GM23248 (cell line): ENCODE measurements at regions not wholly inside any gene's neighbourhood (a gene's known extent, or its start where the extent isn't known, plus 50 kb on each side); places are given as distances from the start of the nearest gene placed in this dataset.

ENCODE experiments used
- DNase-seq: peaks from one replicate; pipeline ENCODE4 v3.0.0-alpha.2; 2015
- H2AFZ ChIP-seq: fragments of 200-600 bp; sonication (generic); 2 replicates; pipeline ENCODE4 v1.6.1; 2016; ENCODE audit warnings: antibody characterized with exemption
- H3F3A ChIP-seq: fragments of 200-600 bp; sonication (generic); 2 replicates; pipeline ENCODE4 v1.6.1; 2016; ENCODE audit warnings: mild to moderate bottlenecking, antibody characterized with exemption, mixed run types; ENCODE audit not compliant: insufficient read depth
- H3K27ac ChIP-seq: fragments of 200-600 bp; sonication (generic); 2 replicates; pipeline ENCODE4 v1.5.1; 2016; ENCODE audit warnings: mild to moderate bottlenecking
- H3K27me3 ChIP-seq: fragments of 200-600 bp; sonication (generic); replicated peaks from 2 replicates; pipeline ENCODE4 v1.6.1; 2016; ENCODE audit warnings: mild to moderate bottlenecking; ENCODE audit not compliant: insufficient read depth
- H3K36me3 ChIP-seq: fragments of 200-600 bp; sonication (generic); 2 replicates; pipeline ENCODE4 v1.6.1; 2016; ENCODE audit warnings: low read depth, mild to moderate bottlenecking
- H3K4me1 ChIP-seq: fragments of 200-600 bp; sonication (generic); 2 replicates; pipeline ENCODE4 v1.6.1; 2016; ENCODE audit warnings: mild to moderate bottlenecking; ENCODE audit not compliant: insufficient read depth
- H3K4me2 ChIP-seq: fragments of 200-600 bp; sonication (generic); one replicate; pipeline ENCODE4 v1.6.1; 2016; ENCODE audit warnings: mild to moderate bottlenecking; ENCODE audit not compliant: unreplicated experiment
- H3K4me3 ChIP-seq: fragments of 200-600 bp; sonication (generic); 2 replicates; pipeline ENCODE4 v1.5.1; 2016; ENCODE audit warnings: mild to moderate bottlenecking
- H3K79me2 ChIP-seq: fragments of 200-600 bp; sonication (generic); 2 replicates; pipeline ENCODE4 v1.6.1; 2016; ENCODE audit warnings: mild to moderate bottlenecking; ENCODE audit not compliant: insufficient read depth
- H3K9ac ChIP-seq: fragments of 200-600 bp; sonication (generic); 2 replicates; pipeline ENCODE4 v1.6.1; 2016; ENCODE audit warnings: mild to moderate bottlenecking
- H3K9me2 ChIP-seq: fragments of 200-600 bp; sonication (generic); 2 replicates; pipeline ENCODE4 v1.6.1; 2016; ENCODE audit warnings: mixed run types, mild to moderate bottlenecking, moderate library complexity; ENCODE audit not compliant: insufficient read depth
- H3K9me3 ChIP-seq: fragments of 200-600 bp; sonication (generic); one replicate; pipeline ENCODE4 v1.6.1; 2017; ENCODE audit warnings: low read depth
- H4K20me1 ChIP-seq: fragments of 200-600 bp; sonication (generic); 2 replicates; pipeline ENCODE4 v1.6.0; 2016; ENCODE audit not compliant: insufficient read depth
- EZH2 ChIP-seq: fragments of 200-600 bp; sonication (generic); IDR thresholded peaks from 2 replicates; pipeline ENCODE4 v1.6.1; 2018; ENCODE audit warnings: antibody characterized with exemption, mild to moderate bottlenecking; ENCODE audit not compliant: insufficient read depth, poor library complexity, severe bottlenecking
- EZH2phosphoT487 ChIP-seq: fragments of 200-600 bp; sonication (generic); IDR thresholded peaks from 2 replicates; pipeline ENCODE4 v1.6.1; 2018; ENCODE audit warnings: antibody characterized with exemption, moderate library complexity, mild to moderate bottlenecking, low read depth; ENCODE audit not compliant: insufficient read depth
- WGBS, 2 experiments: methylation state at CpG; one replicate each; pipeline ENCODE4 v1.1.6; 2015 to 2017; ENCODE audit warnings: low lambda C conversion rate in 2 of 2, low coverage in 1 of 2; ENCODE audit errors: missing lambda C conversion rate in 2 of 2; 5-methylcytosine and 5-hydroxymethylcytosine counted together
- in situ Hi-C: fragments of 300-500 bp; cut with MboI; formaldehyde crosslinking; loops from 2 replicates; pipeline ENCODE4 v1.15.0; 2020

DNA sequence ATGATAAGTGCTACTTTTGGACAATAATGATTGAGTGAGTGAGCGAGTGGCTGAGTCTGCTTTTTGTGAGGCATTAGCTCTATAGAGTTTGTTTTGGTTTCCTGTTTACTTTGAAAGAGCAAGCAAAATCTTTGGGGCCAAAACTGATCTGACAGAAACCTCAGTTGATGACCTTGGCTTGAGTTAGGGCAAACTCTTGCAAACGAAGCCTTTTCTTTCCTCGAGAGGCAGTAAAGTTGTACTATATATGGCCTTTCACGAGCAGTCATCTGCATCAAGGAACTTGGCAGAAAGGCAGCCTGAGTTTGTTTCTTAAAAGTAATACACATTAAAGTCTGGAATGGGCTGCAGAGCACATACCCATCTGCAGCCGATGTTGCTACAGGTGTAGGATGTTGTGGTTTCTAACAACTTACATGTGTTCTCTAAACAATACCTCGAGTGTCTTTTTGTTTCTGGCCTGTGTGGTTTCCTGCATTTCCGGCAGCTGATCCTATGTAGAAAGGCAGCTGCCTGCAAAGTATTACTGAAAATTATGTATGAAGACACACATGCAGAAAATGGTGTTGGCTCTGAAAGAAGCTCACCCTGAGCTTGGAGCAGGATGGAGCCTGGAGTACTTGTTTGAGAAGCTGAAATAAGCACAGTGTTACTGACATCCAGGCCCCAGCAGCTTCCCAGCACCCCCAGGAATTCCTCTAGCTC, 60.8 kb downstream of the FOXD1 start:
- peaks cover 35% of the 10 kb centered on the region for H3K4me1 ChIP-seq
- no peak overlapping the region for H3K9ac ChIP-seq
- H3K36me3 ChIP-seq: no peaks in the 10 kb centered on the region; the same call in 1 of the 2 replicates
- no peaks in the 10 kb centered on the region for H3K9me3 ChIP-seq
- H3K4me3 ChIP-seq: no peak overlapping the region
- peaks cover 37% of the 10 kb centered on the region for H3F3A ChIP-seq
- H3K9me2 ChIP-seq: no peaks in the 10 kb centered on the region
- in situ Hi-C loops: no loop called here
- no peak for DNase-seq
- H3K4me2 ChIP-seq: peak overlapping the region; percentile 1
- 52 to 54% methylated on average over 7 of the region's 7 CpGs for WGBS, 2 experiments
- H3K27ac ChIP-seq: no peak overlapping the region
- no peaks in the 10 kb centered on the region for H3K27me3 ChIP-seq
- H2AFZ ChIP-seq: no peak overlapping the region
- no peaks in the 10 kb centered on the region for H4K20me1 ChIP-seq
- no peak for TF ChIP-seq EZH2phosphoT487
- no peak for TF ChIP-seq EZH2
- H3K79me2 ChIP-seq: no peaks in the 10 kb centered on the region

DNA sequence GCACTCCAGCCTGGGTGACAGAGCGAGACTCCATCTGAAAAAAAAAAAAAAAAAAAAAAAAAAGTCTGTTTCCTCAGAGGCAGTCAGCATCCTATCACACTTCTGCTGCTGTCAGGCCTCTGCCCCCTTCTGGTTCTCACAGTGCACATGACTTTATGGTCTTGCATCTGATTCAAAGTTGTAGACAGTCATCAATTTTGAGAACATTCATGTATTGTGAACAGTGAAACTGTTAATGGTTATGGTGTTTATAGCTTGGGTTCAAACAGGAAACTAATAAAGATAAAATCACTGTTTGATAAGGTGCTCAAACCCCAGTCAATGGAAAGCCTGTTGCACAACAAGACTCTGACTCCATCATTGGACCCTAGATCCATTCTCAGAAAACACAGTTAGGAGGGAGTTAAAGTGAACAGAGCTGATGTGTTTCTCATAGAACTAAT, 61.4 kb downstream of the FOXD1 start:
- peaks cover 32% of the 10 kb centered on the region for H3F3A ChIP-seq
- H3K4me3 ChIP-seq: no peak overlapping the region
- H3K9ac ChIP-seq: no peak overlapping the region
- H2AFZ ChIP-seq: no peak overlapping the region
- no peak for DNase-seq
- H3K27ac ChIP-seq: no peak overlapping the region
- no peaks in the 10 kb centered on the region for H3K9me3 ChIP-seq
- H4K20me1 ChIP-seq: no peaks in the 10 kb centered on the region
- H3K27me3 ChIP-seq: no peaks in the 10 kb centered on the region
- TF ChIP-seq EZH2phosphoT487 (no peak), EZH2 (no peak)
- in situ Hi-C loops: no loop called here
- no peak overlapping the region for H3K4me2 ChIP-seq
- H3K36me3 ChIP-seq: no peaks in the 10 kb centered on the region; the same call in 1 of the 2 replicates
- whole genome bisulfite sequencing, 2 experiments: 93 to 100% methylated on average over 1 of the region's 1 CpG
- H3K79me2 ChIP-seq: no peaks in the 10 kb centered on the region
- H3K9me2 ChIP-seq: no peaks in the 10 kb centered on the region
- H3K4me1 ChIP-seq: peaks cover 31% of the 10 kb centered on the region

DNA sequence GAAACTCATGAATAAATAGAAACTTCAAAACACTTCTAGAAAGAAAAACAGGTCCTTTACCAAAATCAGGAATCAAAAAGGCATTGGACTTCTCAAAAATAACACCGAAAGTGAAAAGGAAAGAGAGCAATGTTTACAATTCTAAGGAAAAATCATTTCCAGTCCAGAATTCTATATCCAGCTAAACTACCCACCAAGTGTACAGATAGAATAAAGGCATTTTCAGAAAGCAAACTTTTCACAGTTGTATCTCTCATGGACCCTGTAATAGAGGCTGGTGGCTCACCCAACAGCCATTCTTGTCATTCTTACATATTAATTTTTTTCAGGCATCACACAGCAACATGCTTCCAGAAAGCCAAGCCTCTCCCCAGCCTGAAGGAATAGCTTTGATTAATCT, 63.7 kb downstream of the FOXD1 start:
- no peaks in the 10 kb centered on the region for H3K27me3 ChIP-seq
- H3K79me2 ChIP-seq: no peaks in the 10 kb centered on the region

DNA sequence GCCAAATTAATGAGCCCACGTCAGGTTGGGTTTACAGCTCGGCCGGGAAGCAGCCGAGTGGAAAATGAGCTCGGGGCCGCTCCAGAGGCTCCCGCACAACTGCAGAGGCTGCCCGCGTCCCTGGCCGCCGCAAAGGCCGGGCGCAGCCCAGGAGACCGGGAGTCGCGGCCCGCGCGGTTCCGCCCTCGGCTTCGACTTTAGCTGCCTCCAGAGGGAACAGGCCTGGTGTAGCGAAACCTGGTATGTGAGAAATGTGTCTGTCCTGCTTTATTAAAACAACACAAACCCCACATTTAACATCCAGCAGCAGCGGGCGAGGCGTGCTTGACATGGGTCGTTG, 66.2 kb downstream of the FOXD1 start:
- Histone ChIP-seq H3K36me3 (no peaks in the 10 kb centered on the region; the same call in 1 of the 2 replicates), H3K9me3 (no peaks in the 10 kb centered on the region), H3K79me2 (no peaks in the 10 kb centered on the region), H3K9me2 (no peaks in the 10 kb centered on the region), H3K4me1 (0 out of 2 replicates have a peak, but pooled peaks cover 3% of the 10 kb centered on the region), H3K27ac (no peak overlapping the region), H4K20me1 (no peaks in the 10 kb centered on the region), H3F3A (peaks cover 3% of the 10 kb centered on the region; the same call in 1 of the 2 replicates), H3K9ac (no peak overlapping the region), H3K27me3 (no peaks in the 10 kb centered on the region), H2AFZ (no peak overlapping the region), H3K4me3 (no peak overlapping the region), H3K4me2 (no peak overlapping the region)
- TF ChIP-seq EZH2 (no peak), EZH2phosphoT487 (no peak)
- 83 to 88% methylated on average over 27 of the region's 27 CpGs for WGBS, 2 experiments
- no peak for DNase-seq
- in situ Hi-C loops: no loop called here

More for the DNA sequence above, 63.7 kb downstream of the FOXD1 start:
- Histone ChIP-seq H3K9ac (no peak overlapping the region), H3K4me1 (peaks cover 15% of the 10 kb centered on the region), H4K20me1 (no peaks in the 10 kb centered on the region), H2AFZ (no peak overlapping the region), H3K4me3 (no peak overlapping the region), H3F3A (peaks cover 14% of the 10 kb centered on the region), H3K9me2 (no peaks in the 10 kb centered on the region), H3K9me3 (no peaks in the 10 kb centered on the region), H3K27ac (no peak overlapping the region), H3K4me2 (no peak overlapping the region), H3K36me3 (no peaks in the 10 kb centered on the region; the same call in 1 of the 2 replicates)
- no peak for DNase-seq
- in situ Hi-C loops: no loop called here
- TF ChIP-seq EZH2 (no peak), EZH2phosphoT487 (no peak)
- WGBS, 2 experiments: 65 to 82% methylated on average over 1 of the region's 1 CpG
